OCI-LY1 (cell line): ENCODE measurements at regions not wholly inside any gene's neighbourhood (a gene's known extent, or its start where the extent isn't known, plus 50 kb on each side); places are given as distances from the start of the nearest gene placed in this dataset.

ENCODE experiments used
- H2AFZ ChIP-seq: fragments of 200-600 bp; sonication (generic), shearing (Covaris generic); 2 replicates; pipeline ENCODE4 v1.6.0; 2014; ENCODE audit warnings: antibody characterized with exemption, mild to moderate bottlenecking, low read length
- H3F3A ChIP-seq: fragments of 200-600 bp; sonication (generic), shearing (Covaris generic); 2 replicates; pipeline ENCODE4 v1.6.0; 2014; ENCODE audit warnings: mild to moderate bottlenecking, antibody characterized with exemption, low read length, moderate library complexity; ENCODE audit not compliant: insufficient read depth
- H3K27ac ChIP-seq: fragments of 200-600 bp; sonication (generic); 2 replicates; pipeline ENCODE4 v1.5.1; 2014; ENCODE audit warnings: low read length, mixed run types, mild to moderate bottlenecking, low read depth; ENCODE audit not compliant: poor library complexity, severe bottlenecking
- H3K27me3 ChIP-seq: fragments of 200-600 bp; sonication (generic); 2 replicates; pipeline ENCODE4 v1.6.0; 2014; ENCODE audit warnings: antibody characterized with exemption, mild to moderate bottlenecking, low read length, moderate library complexity; ENCODE audit not compliant: insufficient read depth
- H3K36me3 ChIP-seq: fragments of 200-600 bp; sonication (generic); 2 replicates; pipeline ENCODE4 v1.6.1; 2014; ENCODE audit warnings: mild to moderate bottlenecking, antibody characterized with exemption, low read length, moderate library complexity, mixed read lengths; ENCODE audit not compliant: insufficient read depth
- H3K4me1 ChIP-seq: fragments of 200-600 bp; sonication (generic); 2 replicates; pipeline ENCODE4 v1.5.1; 2014; ENCODE audit warnings: mild to moderate bottlenecking, low read length, moderate library complexity; ENCODE audit not compliant: insufficient read depth, severe bottlenecking
- H3K4me2 ChIP-seq: fragments of 200-600 bp; sonication (generic), shearing (Covaris generic); 2 replicates; pipeline ENCODE4 v1.6.1; 2014; ENCODE audit warnings: low read length
- H3K4me3 ChIP-seq: fragments of 200-600 bp; sonication (generic); 2 replicates; pipeline ENCODE4 v1.5.1; 2014; ENCODE audit warnings: low read length, low read depth, mild to moderate bottlenecking, mixed read lengths; ENCODE audit not compliant: poor library complexity, severe bottlenecking
- H3K79me2 ChIP-seq: fragments of 200-600 bp; shearing (Covaris generic); 2 replicates; pipeline ENCODE4 v1.6.1; 2016; ENCODE audit warnings: mixed run types, low read length, mixed read lengths; ENCODE audit not compliant: insufficient read depth
- H3K9ac ChIP-seq: fragments of 200-600 bp; sonication (generic), shearing (Covaris generic); 2 replicates; pipeline ENCODE4 v1.6.1; 2014; ENCODE audit warnings: mild to moderate bottlenecking, low read length, mixed read lengths
- H3K9me2 ChIP-seq: fragments of 200-600 bp; sonication (generic), shearing (Covaris generic); 2 replicates; pipeline ENCODE4 v1.6.1; 2014; ENCODE audit warnings: low read depth, mild to moderate bottlenecking, low read length, mixed read lengths
- H3K9me3 ChIP-seq: fragments of 200-600 bp; shearing (Covaris generic); 2 replicates; pipeline ENCODE4 v1.6.1; 2014; ENCODE audit warnings: low read length, mixed read lengths
- H4K20me1 ChIP-seq: fragments of 200-600 bp; sonication (generic), shearing (Covaris generic); 2 replicates; pipeline ENCODE4 v1.6.0; 2016; ENCODE audit warnings: mild to moderate bottlenecking, low read length; ENCODE audit not compliant: insufficient read depth
- EZH2 ChIP-seq: fragments of 200-600 bp; sonication (generic), shearing (Covaris generic); IDR thresholded peaks from 2 replicates; pipeline ENCODE4 v1.8.0; 2017; ENCODE audit warnings: borderline replicate concordance, mixed run types, mild to moderate bottlenecking, antibody characterized with exemption, low read length, moderate library complexity, mixed read lengths
- TF ChIP-seq, protein P1 (sequence below): fragments of 200-600 bp; sonication (generic), shearing (Covaris generic); IDR thresholded peaks from 2 replicates; pipeline ENCODE4 v1.5.1; 2017; ENCODE audit warnings: mild to moderate bottlenecking, antibody characterized with exemption, low read length, moderate library complexity, mixed read lengths

DNA sequence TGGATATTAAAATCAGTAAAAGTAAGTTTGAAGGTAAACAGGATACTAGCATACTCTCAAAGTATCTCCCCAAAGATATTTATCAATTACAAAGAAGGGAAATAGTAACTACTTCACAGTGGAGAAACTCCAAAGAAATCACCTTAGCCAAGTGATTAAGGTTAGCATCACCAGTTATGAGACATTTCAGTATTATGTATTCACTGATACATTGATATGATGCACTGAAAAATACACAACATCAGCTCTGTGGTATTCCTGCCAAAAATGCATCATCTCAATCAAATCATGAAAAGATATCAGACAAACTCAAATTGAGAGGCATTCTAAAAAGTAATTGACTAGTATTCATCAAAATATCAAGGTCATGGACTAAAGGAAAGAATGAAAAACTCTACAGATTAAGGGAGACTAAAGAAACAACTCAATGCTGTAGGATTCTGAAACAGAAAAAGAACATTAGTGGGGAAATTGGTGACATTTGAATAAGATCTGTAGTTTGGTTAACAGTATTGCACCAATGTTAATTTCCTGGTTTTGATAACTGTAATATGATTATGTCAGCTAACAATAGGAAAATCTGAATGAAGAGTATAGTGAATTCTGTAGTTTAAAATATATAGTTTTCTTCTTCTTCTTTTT lies 215.4 kb downstream of the UACA start:
- H3K27me3 ChIP-seq: no peaks in the 10 kb centered on the region
- H3K27ac ChIP-seq: no peak overlapping the region
- H3K9me3 ChIP-seq: no peaks in the 10 kb centered on the region
- H2AFZ ChIP-seq: no peak overlapping the region
- H3K9ac ChIP-seq: no peak overlapping the region
- H3K4me1 ChIP-seq: no peaks in the 10 kb centered on the region
- no peaks in the 10 kb centered on the region for H3K9me2 ChIP-seq
- no peaks in the 10 kb centered on the region for H3F3A ChIP-seq
- no peaks in the 10 kb centered on the region for H3K79me2 ChIP-seq
- no peak for TF ChIP-seq EZH2
- TF ChIP-seq, protein P1, sequence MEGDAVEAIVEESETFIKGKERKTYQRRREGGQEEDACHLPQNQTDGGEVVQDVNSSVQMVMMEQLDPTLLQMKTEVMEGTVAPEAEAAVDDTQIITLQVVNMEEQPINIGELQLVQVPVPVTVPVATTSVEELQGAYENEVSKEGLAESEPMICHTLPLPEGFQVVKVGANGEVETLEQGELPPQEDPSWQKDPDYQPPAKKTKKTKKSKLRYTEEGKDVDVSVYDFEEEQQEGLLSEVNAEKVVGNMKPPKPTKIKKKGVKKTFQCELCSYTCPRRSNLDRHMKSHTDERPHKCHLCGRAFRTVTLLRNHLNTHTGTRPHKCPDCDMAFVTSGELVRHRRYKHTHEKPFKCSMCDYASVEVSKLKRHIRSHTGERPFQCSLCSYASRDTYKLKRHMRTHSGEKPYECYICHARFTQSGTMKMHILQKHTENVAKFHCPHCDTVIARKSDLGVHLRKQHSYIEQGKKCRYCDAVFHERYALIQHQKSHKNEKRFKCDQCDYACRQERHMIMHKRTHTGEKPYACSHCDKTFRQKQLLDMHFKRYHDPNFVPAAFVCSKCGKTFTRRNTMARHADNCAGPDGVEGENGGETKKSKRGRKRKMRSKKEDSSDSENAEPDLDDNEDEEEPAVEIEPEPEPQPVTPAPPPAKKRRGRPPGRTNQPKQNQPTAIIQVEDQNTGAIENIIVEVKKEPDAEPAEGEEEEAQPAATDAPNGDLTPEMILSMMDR: no peak
- H3K4me3 ChIP-seq: no peak overlapping the region
- H3K4me2 ChIP-seq: no peak overlapping the region
- H4K20me1 ChIP-seq: no peaks in the 10 kb centered on the region
- H3K36me3 ChIP-seq: no peaks in the 10 kb centered on the region

DNA sequence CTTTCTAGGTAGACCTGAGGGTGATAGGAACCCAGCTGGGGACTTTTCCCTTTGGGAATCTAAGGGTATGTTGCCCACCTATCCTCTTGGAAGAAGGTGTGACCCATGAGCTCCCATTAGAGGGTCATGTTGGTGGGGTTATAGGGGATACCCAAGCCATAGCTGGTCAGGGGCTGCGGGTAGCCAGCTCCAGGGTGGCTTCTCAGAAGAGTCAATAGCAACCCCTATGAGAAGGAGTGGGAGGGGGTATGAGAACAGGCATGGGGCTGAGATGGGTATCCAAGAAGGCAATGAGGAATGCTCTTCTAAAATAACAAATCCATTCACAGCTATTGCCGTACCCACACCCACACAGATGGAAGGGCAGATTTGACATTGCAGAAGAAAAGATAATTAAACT lies 217.8 kb downstream of the UACA start:
- Histone ChIP-seq H3K9me2 (no peaks in the 10 kb centered on the region), H3K27me3 (no peaks in the 10 kb centered on the region), H3K4me2 (no peak overlapping the region), H3K4me1 (no peaks in the 10 kb centered on the region), H4K20me1 (no peaks in the 10 kb centered on the region), H3K9me3 (no peaks in the 10 kb centered on the region), H2AFZ (no peak overlapping the region), H3K36me3 (no peaks in the 10 kb centered on the region), H3K79me2 (no peaks in the 10 kb centered on the region), H3F3A (no peaks in the 10 kb centered on the region), H3K27ac (no peak overlapping the region), H3K9ac (no peak overlapping the region), H3K4me3 (no peak overlapping the region)
- no peak for TF ChIP-seq EZH2
- TF ChIP-seq, protein P1: no peak

DNA sequence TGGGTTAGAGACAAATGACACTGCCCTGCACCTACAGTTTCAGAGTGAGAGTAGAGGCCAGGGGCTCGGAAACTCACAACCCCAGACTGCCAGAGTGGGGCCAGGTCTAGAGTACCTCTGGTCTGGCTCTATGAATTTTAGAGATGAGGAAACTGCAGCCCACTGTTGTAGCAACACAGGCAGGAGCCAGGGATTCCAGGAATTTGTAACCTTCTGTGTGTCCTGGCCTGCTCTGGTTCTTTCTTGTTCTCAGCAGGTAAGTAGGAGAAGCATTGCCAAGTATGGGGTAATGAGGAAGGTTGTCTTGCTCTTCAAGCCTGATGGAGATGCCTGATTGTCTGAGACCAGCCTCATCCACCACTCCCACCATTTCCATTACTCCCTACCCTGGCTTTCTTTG lies 221.8 kb downstream of the UACA start:
- Histone ChIP-seq H3K4me3 (no peak overlapping the region), H3K9me2 (no peaks in the 10 kb centered on the region), H3K36me3 (no peaks in the 10 kb centered on the region), H3K79me2 (no peaks in the 10 kb centered on the region), H3K9me3 (no peaks in the 10 kb centered on the region), H3K4me1 (no peaks in the 10 kb centered on the region), H3K27ac (no peak overlapping the region), H2AFZ (no peak overlapping the region), H4K20me1 (no peaks in the 10 kb centered on the region), H3K4me2 (no peak overlapping the region), H3K9ac (no peak overlapping the region), H3K27me3 (no peaks in the 10 kb centered on the region), H3F3A (no peaks in the 10 kb centered on the region)
- TF ChIP-seq EZH2: no peak
- TF ChIP-seq, protein P1: no peak
